Body of pancreas (tissue), 4 donors: ENCODE measurements at regions not wholly inside any gene's neighbourhood (a gene's known extent, or its start where the extent isn't known, plus 50 kb on each side); places are given as distances from the start of the nearest gene placed in this dataset.

ENCODE experiments used
- ATAC-seq: fragments of 150-250 bp; one replicate; pipeline ENCODE4 v1.9.1; 2016
- DNase-seq, 4 donors: peaks; one replicate each; pipeline ENCODE4 v3.0.0-alpha.2; 2019
- H3K27ac ChIP-seq, 4 donors: fragments of 200-600 bp; sonication (generic); 1 replicate in 3 of 4; 2 replicates in 1 of 4; pipeline versions ENCODE4 v1.5.1 to v1.6.1; 2016 to 2019; ENCODE audit warnings: mild to moderate bottlenecking in 1 of 4, mixed read lengths in 1 of 4, moderate library complexity in 1 of 4
- H3K27me3 ChIP-seq, 2 donors: fragments of 200-600 bp; sonication (generic); one replicate each; pipeline ENCODE4 v1.6.0; 2016; ENCODE audit warnings: mild to moderate bottlenecking in 1 of 2
- H3K36me3 ChIP-seq, 2 donors: fragments of 200-600 bp; sonication (generic); replicated peaks in 1 of 2; 2 replicates each; pipeline ENCODE4 v1.5.1; 2016; ENCODE audit warnings: low read depth in 2 of 2; ENCODE audit not compliant: insufficient read depth in 1 of 2
- H3K4me1 ChIP-seq: fragments of 200-600 bp; sonication (generic); one replicate; pipeline ENCODE4 v1.6.0; 2016
- H3K4me3 ChIP-seq, 2 donors: fragments of 200-600 bp; sonication (generic); 1 replicate in 1 of 2; 2 replicates in 1 of 2; pipeline ENCODE4 v1.5.1; 2016 to 2019
- H3K9me3 ChIP-seq, 3 donors: fragments of 200-600 bp; sonication (generic); 1 replicate in 2 of 3; 2 replicates in 1 of 3; pipeline ENCODE4 v1.5.1; 2016
- CTCF ChIP-seq, 7 experiments: fragments of 450-650 bp in 4 of 7; fragments of 200-600 bp in 3 of 7; sonication (generic) in 3 of 7; IDR thresholded peaks; one replicate each; pipeline ENCODE4 v1.5.1; 2016 to 2019; ENCODE audit warnings: antibody characterized with exemption in 7 of 7
- POLR2A ChIP-seq, 3 donors: fragments of 450-650 bp; IDR thresholded peaks; one replicate each; pipeline ENCODE4 v1.6.1; 2016; ENCODE audit warnings: antibody characterized with exemption in 3 of 3, mild to moderate bottlenecking in 2 of 3
- WGBS, 2 donors: methylation state at CpG; one replicate each; pipeline ENCODE4 v1.1.5; 2017; 5-methylcytosine and 5-hydroxymethylcytosine counted together
- intact Hi-C: fragments of 100-400 bp; cut with DNase I; formaldehyde crosslinking; loops from one replicate; pipeline ENCODE4 v1.15.1; 2023

- WGBS, 2 donors = 77 to 90% methylated on average over 3 of the region's 3 CpGs
- H3K36me3 ChIP-seq = no peaks in the 10 kb centered on the region
- no peak for ATAC-seq
- DNase-seq = no peak
- H3K4me1 ChIP-seq = no peaks in the 10 kb centered on the region
- H3K27me3 ChIP-seq = no peaks in the 10 kb centered on the region
- intact Hi-C loops = no loop called here
- no peak overlapping the region for H3K27ac ChIP-seq
- no peaks in the 10 kb centered on the region for H3K9me3 ChIP-seq
- no peak overlapping the region for H3K4me3 ChIP-seq
- TF ChIP-seq CTCF (IDR thresholded peaks at IDR 0.05) (no peak), POLR2A (IDR thresholded peaks at IDR 0.05) (no peak)
Measured at GRCh38 chr2:204124140-204124750, 187.7 kb downstream of the ICOS start.

GRCh38 chr2:204126705-204127104 is 190.1 kb downstream of the ICOS start:
- Histone ChIP-seq H3K27me3 (no peaks in the 10 kb centered on the region), H3K4me1 (no peaks in the 10 kb centered on the region), H3K9me3 (no peaks in the 10 kb centered on the region), H3K4me3 (no peak overlapping the region), H3K27ac (no peak overlapping the region), H3K36me3 (no peaks in the 10 kb centered on the region)
- no peak for DNase-seq
- no peak for ATAC-seq
- TF ChIP-seq POLR2A (IDR thresholded peaks at IDR 0.05) = no peak
- TF ChIP-seq CTCF (IDR thresholded peaks at IDR 0.05) = no peak
- 76 to 89% methylated on average over 3 of the region's 3 CpGs for WGBS, 2 donors
- intact Hi-C loops = no loop called here

- WGBS, 2 donors = 34 to 40% methylated on average over 2 of the region's 2 CpGs
- no peak for DNase-seq
- no peaks in the 10 kb centered on the region for H3K9me3 ChIP-seq
- H3K27me3 ChIP-seq = no peaks in the 10 kb centered on the region
- H3K4me1 ChIP-seq = no peaks in the 10 kb centered on the region
- no peak for ATAC-seq
- H3K4me3 ChIP-seq = no peak overlapping the region
- TF ChIP-seq POLR2A (IDR thresholded peaks at IDR 0.05) (no peak), CTCF (IDR thresholded peaks at IDR 0.05) (no peak)
- H3K36me3 ChIP-seq = no peaks in the 10 kb centered on the region
- intact Hi-C loops = no loop called here
- H3K27ac ChIP-seq = no peak overlapping the region
Measured at GRCh38 chr2:204127238-204127637, 190.7 kb downstream of the ICOS start.

- H3K36me3 ChIP-seq = no peaks in the 10 kb centered on the region
- H3K9me3 ChIP-seq = no peaks in the 10 kb centered on the region
- 75 to 78% methylated on average over 13 of the region's 13 CpGs for WGBS, 2 donors
- ATAC-seq = no peak
- no peak overlapping the region for H3K4me3 ChIP-seq
- intact Hi-C loops = no loop called here
- DNase-seq = no peak
- no peaks in the 10 kb centered on the region for H3K27me3 ChIP-seq
- H3K27ac ChIP-seq = no peak overlapping the region
- H3K4me1 ChIP-seq = no peaks in the 10 kb centered on the region
- TF ChIP-seq POLR2A (IDR thresholded peaks at IDR 0.05) = no peak
- TF ChIP-seq CTCF (IDR thresholded peaks at IDR 0.05) = no peak
Measured at GRCh38 chr2:204129591-204130294, 193.2 kb downstream of the ICOS start.

- Histone ChIP-seq H3K27ac (no peak overlapping the region), H3K27me3 (no peaks in the 10 kb centered on the region), H3K36me3 (no peaks in the 10 kb centered on the region), H3K4me3 (no peak overlapping the region), H3K9me3 (no peaks in the 10 kb centered on the region), H3K4me1 (no peaks in the 10 kb centered on the region)
- intact Hi-C loops = no loop called here
- 40% methylated on average over 1 of the region's 1 CpG for WGBS, 2 donors
- ATAC-seq (no peak), DNase-seq (no peak)
- no peak for TF ChIP-seq POLR2A (IDR thresholded peaks at IDR 0.05)
- no peak for TF ChIP-seq CTCF (IDR thresholded peaks at IDR 0.05)
Measured at GRCh38 chr2:204131621-204132020, 195.1 kb downstream of the ICOS start.
